SK-N-SH treated with all-trans-retinoic acid at 6 μM for 48 hours (cell line): ENCODE measurements at regions not wholly inside any gene's neighbourhood (a gene's known extent, or its start where the extent isn't known, plus 50 kb on each side); places are given as distances from the start of the nearest gene placed in this dataset.

Source experiments
- ATAC-seq: fragments of 200-7000 bp; cut with Tn5 transposase; 3 replicates; pipeline ENCODE4 v1.9.1; 2020; ENCODE audit warnings: mild to moderate bottlenecking, moderate library complexity
- ARNTL ChIP-seq: fragments of 450-650 bp; formaldehyde crosslinking; IDR thresholded peaks from 2 replicates; pipeline ENCODE4 v1.5.0; 2020; ENCODE audit warnings: low read depth, mild to moderate bottlenecking, moderate library complexity, borderline replicate concordance
- BACH2 ChIP-seq: fragments of 250-450 bp; sonication (Bioruptor Pico); IDR thresholded peaks from 2 replicates; pipeline ENCODE4 v1.9.0; 2021; ENCODE audit warnings: mild to moderate bottlenecking, borderline replicate concordance
- CREB5 ChIP-seq: fragments of 250-450 bp; sonication (Bioruptor Pico); IDR thresholded peaks from 2 replicates; pipeline ENCODE4 v1.5.1; 2020; ENCODE audit warnings: low read depth, mild to moderate bottlenecking, moderate library complexity
- CSDC2 ChIP-seq: fragments of 250-450 bp; sonication (Bioruptor Pico); IDR thresholded peaks from 2 replicates; pipeline ENCODE4 v1.5.0; 2020; ENCODE audit warnings: mild to moderate bottlenecking, moderate library complexity
- GLIS3 ChIP-seq: fragments of 250-450 bp; sonication (Bioruptor Pico); IDR thresholded peaks from 2 replicates; pipeline ENCODE4 v1.5.0; 2020; ENCODE audit warnings: mild to moderate bottlenecking, moderate library complexity
- ISL1 ChIP-seq: fragments of 250-450 bp; sonication (Bioruptor Pico); IDR thresholded peaks from 2 replicates; pipeline ENCODE4 v2.1.2; 2022; ENCODE audit warnings: mild to moderate bottlenecking, moderate library complexity
- OSR1 ChIP-seq: fragments of 250-450 bp; sonication (Bioruptor Pico); IDR thresholded peaks from 2 replicates; pipeline ENCODE4 v1.8.0; 2022; ENCODE audit warnings: moderate library complexity, mild to moderate bottlenecking, inconsistent platforms
- PATZ1 ChIP-seq: fragments of 250-450 bp; sonication (Bioruptor Pico); IDR thresholded peaks from 2 replicates; pipeline ENCODE4 v1.8.0; 2020; ENCODE audit warnings: mild to moderate bottlenecking, moderate library complexity, borderline replicate concordance
- POU6F1 ChIP-seq: fragments of 250-450 bp; sonication (Bioruptor Pico); IDR thresholded peaks from 2 replicates; pipeline ENCODE4 v1.8.0; 2021; ENCODE audit warnings: low read depth, mild to moderate bottlenecking, moderate library complexity, borderline replicate concordance
- PPARA ChIP-seq: fragments of 250-450 bp; sonication (Bioruptor Pico); IDR thresholded peaks from 2 replicates; pipeline ENCODE4 v1.5.0; 2020; ENCODE audit warnings: mild to moderate bottlenecking, borderline replicate concordance
- RARB ChIP-seq: fragments of 250-450 bp; sonication (Bioruptor Pico); IDR thresholded peaks from 2 replicates; pipeline ENCODE4 v1.8.0; 2021; ENCODE audit warnings: mild to moderate bottlenecking, moderate library complexity
- SNAI2 ChIP-seq: fragments of 250-450 bp; sonication (Bioruptor Pico); IDR thresholded peaks from 2 replicates; pipeline ENCODE4 v1.5.0; 2020; ENCODE audit warnings: mild to moderate bottlenecking, moderate library complexity
- TCF4 ChIP-seq: fragments of 250-450 bp; sonication (Bioruptor Pico); IDR thresholded peaks from 2 replicates; pipeline ENCODE4 v1.8.0; 2021; ENCODE audit warnings: mild to moderate bottlenecking, moderate library complexity, borderline replicate concordance
- TOX ChIP-seq: fragments of 250-450 bp; sonication (Bioruptor Pico); IDR thresholded peaks from 2 replicates; pipeline ENCODE4 v1.8.0; 2021; ENCODE audit warnings: mild to moderate bottlenecking, moderate library complexity, borderline replicate concordance
- ZFP3 ChIP-seq: fragments of 250-450 bp; sonication (Bioruptor Pico); IDR thresholded peaks from 2 replicates; pipeline ENCODE4 v1.5.0; 2020; ENCODE audit warnings: mild to moderate bottlenecking, moderate library complexity
- ZNF565 ChIP-seq: fragments of 450-650 bp; formaldehyde crosslinking; conservative IDR thresholded peaks from 2 replicates; pipeline ENCODE4 v1.5.0; 2020; ENCODE audit warnings: low read depth, mild to moderate bottlenecking, moderate library complexity

DNA sequence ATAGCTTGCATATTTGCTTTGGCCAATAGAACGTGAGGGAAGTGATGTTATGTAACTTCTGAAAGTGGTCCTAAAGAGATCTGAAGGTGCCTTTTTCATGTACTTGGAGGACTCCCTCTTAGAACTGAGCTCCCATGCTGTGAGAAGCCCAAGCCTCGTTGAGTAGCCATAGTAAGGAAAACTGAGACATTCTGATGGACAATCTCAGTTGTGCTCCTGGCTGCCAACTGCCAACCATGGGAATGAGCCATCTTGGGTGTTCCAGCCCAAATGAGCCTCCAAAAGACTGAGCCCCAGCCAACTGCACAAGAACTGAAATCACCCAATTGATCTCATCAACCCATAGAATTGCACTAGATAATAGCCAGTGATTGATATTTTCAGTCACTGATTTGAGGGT is 106.7 kb downstream of the MRPL39 start:
- ATAC-seq, result no peak
- no peak for TF ChIP-seq TOX (CRISPR knock-in tag)
- no peak for TF ChIP-seq BACH2 (CRISPR knock-in tag)
- no peak for TF ChIP-seq CSDC2 (CRISPR knock-in tag)
- no peak for TF ChIP-seq ISL1 (CRISPR knock-in tag)
- TF ChIP-seq POU6F1, result no peak
- TF ChIP-seq PATZ1 (CRISPR knock-in tag), result no peak
- TF ChIP-seq GLIS3 (CRISPR knock-in tag), result no peak
- TF ChIP-seq TCF4 (CRISPR knock-in tag), result no peak
- no peak for TF ChIP-seq ZFP3 (CRISPR knock-in tag)
- TF ChIP-seq ZNF565 (CRISPR knock-in tag), result no peak
- TF ChIP-seq RARB (CRISPR knock-in tag), result no peak
- TF ChIP-seq ARNTL, result no peak

DNA sequence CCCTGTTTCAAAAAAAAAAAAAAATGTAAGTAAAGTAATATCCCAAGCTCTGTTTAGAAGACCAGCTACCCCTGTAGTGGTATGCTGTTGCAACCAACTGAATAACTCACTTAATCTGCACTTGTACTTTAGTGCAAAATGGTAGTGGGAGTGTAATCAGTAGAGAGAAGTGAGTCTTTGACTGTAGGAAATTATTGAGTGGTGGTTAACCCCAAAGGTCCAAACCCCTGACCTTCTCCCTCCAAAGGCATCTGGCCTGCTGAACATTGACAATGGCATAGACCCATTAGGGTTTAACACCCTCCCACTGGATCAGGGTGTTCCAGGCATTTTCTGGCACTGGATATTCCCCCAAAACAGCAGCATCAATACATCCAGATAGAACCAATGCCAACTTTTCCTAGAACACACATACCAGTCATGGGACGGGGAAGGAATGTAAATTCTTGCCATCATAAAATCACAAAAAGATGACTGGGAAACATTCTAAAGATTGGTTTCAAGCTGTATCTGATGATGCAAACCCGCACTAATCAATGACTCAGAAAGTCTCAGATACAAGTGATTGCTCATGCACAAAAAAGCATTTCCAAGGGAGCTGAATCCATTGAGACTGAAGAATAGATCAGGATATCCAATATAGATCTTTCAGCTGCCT is 110.3 kb downstream of the MRPL39 start:
- no peak for ATAC-seq
- TF ChIP-seq PATZ1 (CRISPR knock-in tag), result no peak
- no peak for TF ChIP-seq GLIS3 (CRISPR knock-in tag)
- TF ChIP-seq CREB5, result no peak
- TF ChIP-seq BACH2 (CRISPR knock-in tag), result no peak
- TF ChIP-seq TOX (CRISPR knock-in tag), result no peak

DNA sequence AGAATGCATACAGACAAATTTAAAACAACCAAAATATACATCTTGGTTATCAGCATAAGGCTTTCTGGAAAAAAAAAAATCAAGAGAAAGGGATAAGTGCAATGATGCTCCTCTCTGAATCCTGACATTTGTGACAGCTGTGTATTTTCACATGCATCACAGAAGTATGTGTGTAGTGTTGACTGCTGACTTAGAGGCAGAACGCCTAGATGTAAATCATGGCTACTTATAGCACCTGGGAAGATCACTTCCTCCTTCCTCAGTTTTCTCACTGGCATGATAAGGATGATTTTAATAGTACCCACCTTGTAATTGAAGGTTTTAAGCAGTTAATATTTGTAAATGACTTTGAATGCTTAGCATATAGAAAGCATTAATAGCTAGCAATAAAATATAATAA is 112.5 kb downstream of the MRPL39 start:
- TF ChIP-seq TCF4 (CRISPR knock-in tag) (no peak), ZNF565 (CRISPR knock-in tag) (no peak), SNAI2 (CRISPR knock-in tag) (no peak), BACH2 (CRISPR knock-in tag) (no peak)
- ATAC-seq, result no peak

GRCh38 chr21:25493722-25494121 is 113.6 kb downstream of the MRPL39 start:
- TF ChIP-seq CREB5, result no peak
- TF ChIP-seq, all 23 proteins: peak for 0

DNA sequence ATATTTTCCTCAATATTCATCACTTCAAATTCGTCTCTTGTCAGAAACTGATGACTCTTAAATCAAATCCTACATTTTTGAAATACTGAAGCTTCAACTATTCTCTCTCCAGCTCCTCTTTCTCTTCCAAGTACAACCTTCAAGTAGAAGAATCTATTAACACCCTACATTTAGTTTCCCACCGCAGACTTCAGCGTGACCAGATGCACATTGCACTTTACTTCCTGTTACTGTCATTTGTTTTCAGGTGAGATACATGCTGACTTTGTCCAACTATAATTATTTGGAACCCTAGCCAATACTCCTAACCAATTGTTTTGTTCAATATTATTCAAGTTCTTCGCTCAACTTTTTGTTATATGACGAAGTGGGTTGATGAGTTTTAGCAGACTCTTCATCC is 116.0 kb downstream of the MRPL39 start:
- ATAC-seq, result no peak
- no peak for TF ChIP-seq ARNTL
- no peak for TF ChIP-seq OSR1
- no peak for TF ChIP-seq RARB (CRISPR knock-in tag)
- no peak for TF ChIP-seq GLIS3 (CRISPR knock-in tag)
- TF ChIP-seq PPARA, result no peak
- TF ChIP-seq BACH2 (CRISPR knock-in tag), result no peak
- no peak for TF ChIP-seq TOX (CRISPR knock-in tag)
- TF ChIP-seq ZFP3 (CRISPR knock-in tag), result no peak

More at GRCh38 chr21:25493722-25494121, 113.6 kb downstream of the MRPL39 start:
- no peak for ATAC-seq
